ENCODE measurements at regions not wholly inside any gene's neighbourhood (a gene's known extent, or its start where the extent isn't known, plus 50 kb on each side); places are given as distances from the start of the nearest gene placed in this dataset.

DNA sequence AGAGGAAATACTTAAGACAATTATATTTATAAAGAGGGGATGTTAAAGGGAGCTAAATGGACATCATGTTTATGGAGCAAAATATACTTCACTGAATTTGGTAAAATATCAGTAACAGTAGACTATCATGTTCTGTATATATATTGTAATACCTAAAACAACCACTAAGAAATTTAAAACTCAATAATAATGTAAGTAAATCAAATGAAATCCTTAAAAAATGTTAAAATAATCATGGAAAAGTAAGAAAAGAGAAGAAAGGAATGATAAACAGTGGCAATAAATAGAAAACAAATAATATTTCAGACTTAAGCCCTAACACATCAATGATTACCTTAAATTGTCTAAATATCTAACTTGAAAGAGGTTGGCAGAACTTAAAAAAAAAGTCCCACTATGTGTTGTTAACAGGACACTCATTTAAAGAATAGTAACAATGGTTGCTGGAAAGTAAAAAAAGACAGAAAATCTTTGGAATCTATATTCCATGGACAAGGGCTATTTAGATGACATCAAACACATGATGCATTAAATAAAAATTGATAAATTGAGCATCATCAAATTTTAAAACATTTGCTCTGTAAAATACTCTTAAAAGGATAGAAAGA is 842.2 kb upstream of the MAP3K7 start:
- CTCF ChIA-PET: no interaction called here

DNA sequence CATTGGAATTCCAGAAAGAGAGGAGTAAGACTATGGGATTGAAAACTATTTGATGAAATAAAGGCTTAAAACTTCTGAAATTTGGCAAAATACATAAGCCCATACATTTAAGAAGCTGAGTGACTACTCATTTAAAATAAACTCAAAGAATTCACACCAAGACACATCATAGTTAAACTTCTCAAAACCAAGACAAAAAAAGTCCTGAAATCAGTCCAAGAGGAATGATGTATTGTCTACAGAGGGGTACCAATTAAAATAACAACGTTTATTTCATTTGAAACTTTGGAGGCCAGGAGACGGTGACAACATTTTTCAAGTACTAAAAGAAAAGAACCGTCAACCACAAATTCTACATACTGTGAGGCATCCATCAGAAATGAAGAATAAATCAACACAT is 841.4 kb upstream of the MAP3K7 start:
- no peaks in the 10 kb centered on the region for H3K27me3 ChIP-seq (replicated peaks in 2 of 5; ENCODE audit: control insufficient read depth in 4 of 5, insufficient read depth in 5 of 5, low read length in 4 of 5)
- no peak overlapping the region for H3K27ac ChIP-seq (ENCODE audit: insufficient read depth in 1 of 2, low read depth in 1 of 2, low read length in 2 of 2, poor library complexity in 1 of 2, severe bottlenecking in 2 of 2)
- no peaks in the 10 kb centered on the region for H3K4me1 ChIP-seq (ENCODE audit: control extremely low read depth in 1 of 4, control insufficient read depth in 4 of 4, insufficient read depth in 4 of 4, low read length in 3 of 4)
- WGBS (ENCODE audit: insufficient coverage): no CpG with 5 or more reads among the region's 3 CpGs
- ChIA-PET POLR2A (no interaction called here), CTCF (interaction anchor here (1.2 kb wide), 1 partner anchor 93 kb away, joined by 3 read pairs; no protein-coding TSS in a partner anchor)
- no peak overlapping the region for H3K4me3 ChIP-seq (ENCODE audit: control insufficient read depth in 1 of 7, extremely low read depth in 1 of 7, insufficient read depth in 4 of 7, low read depth in 2 of 7, low read length in 6 of 7)
- no peaks in the 10 kb centered on the region for H3K36me3 ChIP-seq (ENCODE audit: control insufficient read depth in 4 of 4, insufficient read depth in 4 of 4, low read length in 3 of 4)
- no peak for DNase-seq
- H3K9me3 ChIP-seq (ENCODE audit: control extremely low read depth in 1 of 5, control insufficient read depth in 4 of 5, insufficient read depth in 2 of 5, low read depth in 1 of 5, low read length in 4 of 5): no peaks in the 10 kb centered on the region

More for the DNA sequence above, 842.2 kb upstream of the MAP3K7 start:
- no peaks in the 10 kb centered on the region for H3K9me3 ChIP-seq (ENCODE audit: control extremely low read depth in 1 of 5, control insufficient read depth in 4 of 5, insufficient read depth in 2 of 5, low read depth in 1 of 5, low read length in 4 of 5)
- no peak overlapping the region for H3K4me3 ChIP-seq (ENCODE audit: control insufficient read depth in 1 of 7, extremely low read depth in 1 of 7, insufficient read depth in 4 of 7, low read depth in 2 of 7, low read length in 6 of 7)
- no peaks in the 10 kb centered on the region for H3K4me1 ChIP-seq (ENCODE audit: control extremely low read depth in 1 of 4, control insufficient read depth in 4 of 4, insufficient read depth in 4 of 4, low read length in 3 of 4)
- H3K27me3 ChIP-seq (replicated peaks in 2 of 5; ENCODE audit: control insufficient read depth in 4 of 5, insufficient read depth in 5 of 5, low read length in 4 of 5): no peaks in the 10 kb centered on the region
- POLR2A ChIA-PET: no interaction called here
- H3K36me3 ChIP-seq (ENCODE audit: control insufficient read depth in 4 of 4, insufficient read depth in 4 of 4, low read length in 3 of 4): no peaks in the 10 kb centered on the region
- no peak overlapping the region for H3K27ac ChIP-seq (ENCODE audit: insufficient read depth in 1 of 2, low read depth in 1 of 2, low read length in 2 of 2, poor library complexity in 1 of 2, severe bottlenecking in 2 of 2)
- DNase-seq: no peak

DNA sequence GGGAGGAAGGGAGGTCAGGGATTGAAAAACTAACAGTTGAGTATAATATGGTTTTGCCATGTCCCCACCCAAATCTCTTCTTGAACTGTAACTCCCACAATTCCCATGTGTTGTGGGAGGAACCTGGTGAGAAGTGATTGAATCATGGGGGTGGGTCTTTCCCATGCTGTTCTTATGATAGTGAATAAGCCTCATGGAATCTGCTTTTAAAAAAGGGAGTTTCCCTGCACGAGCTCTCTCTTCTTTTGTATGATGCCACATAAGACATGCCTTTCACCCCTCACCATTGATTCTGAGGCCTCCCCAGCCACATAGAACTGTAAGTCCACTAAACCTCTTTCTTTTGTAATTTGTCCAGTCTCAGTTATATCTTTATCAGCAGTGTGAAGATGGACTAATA is 833.4 kb upstream of the MAP3K7 start:
- Histone ChIP-seq H3K9me3 (ENCODE audit: control extremely low read depth in 1 of 5, control insufficient read depth in 4 of 5, insufficient read depth in 2 of 5, low read depth in 1 of 5, low read length in 4 of 5) (peaks cover 0 to 3% (median 0%) of the 10 kb centered on the region in 5 experiments), H3K27ac (ENCODE audit: insufficient read depth in 1 of 2, low read depth in 1 of 2, low read length in 2 of 2, poor library complexity in 1 of 2, severe bottlenecking in 2 of 2) (no peak overlapping the region), H3K36me3 (ENCODE audit: control insufficient read depth in 4 of 4, insufficient read depth in 4 of 4, low read length in 3 of 4) (no peaks in the 10 kb centered on the region), H3K4me1 (ENCODE audit: control extremely low read depth in 1 of 4, control insufficient read depth in 4 of 4, insufficient read depth in 4 of 4, low read length in 3 of 4) (no peaks in the 10 kb centered on the region), H3K4me3 (ENCODE audit: control insufficient read depth in 1 of 7, extremely low read depth in 1 of 7, insufficient read depth in 4 of 7, low read depth in 2 of 7, low read length in 6 of 7) (no peak overlapping the region), H3K27me3 (replicated peaks in 2 of 5; ENCODE audit: control insufficient read depth in 4 of 5, insufficient read depth in 5 of 5, low read length in 4 of 5) (no peaks in the 10 kb centered on the region)
- ChIA-PET CTCF (no interaction called here), POLR2A (interaction anchor here (0.7 kb wide), 1 partner anchor 173 kb away, joined by 3 read pairs; no protein-coding TSS in a partner anchor)
- WGBS (ENCODE audit: insufficient coverage): 100% methylated on average over 1 of the region's 1 CpG
- DNase-seq: no peak

DNA sequence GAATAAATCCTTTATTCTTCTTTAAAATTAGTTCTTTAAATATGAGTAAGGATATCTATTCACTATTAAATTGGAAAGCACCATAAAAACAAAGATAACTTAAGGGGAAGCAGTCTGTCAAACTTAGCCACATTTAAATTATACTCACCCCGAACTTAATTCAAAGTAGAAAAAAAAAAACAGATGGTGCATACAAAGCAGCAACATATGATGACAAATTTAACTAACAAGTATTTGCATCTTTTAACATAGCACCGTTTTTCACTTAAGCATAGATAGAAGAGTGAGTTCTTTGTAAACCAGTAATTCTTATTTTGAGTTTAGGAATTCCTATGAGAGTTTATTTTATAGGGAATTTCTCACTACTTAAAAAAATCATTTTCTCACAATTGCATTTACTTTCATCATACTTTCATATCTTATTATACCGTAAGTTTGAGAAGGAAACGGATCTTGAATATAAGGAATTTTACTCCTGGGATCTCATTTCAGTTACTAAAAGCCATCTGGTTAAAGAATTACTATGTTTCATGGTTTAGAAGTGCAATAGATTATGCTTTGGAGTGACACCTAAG is 828.2 kb upstream of the MAP3K7 start:
- WGBS (ENCODE audit: insufficient coverage): no CpG with 5 or more reads among the region's 4 CpGs
- Histone ChIP-seq H3K4me3 (ENCODE audit: control insufficient read depth in 1 of 7, extremely low read depth in 1 of 7, insufficient read depth in 4 of 7, low read depth in 2 of 7, low read length in 6 of 7) (no peak overlapping the region), H3K27ac (ENCODE audit: insufficient read depth in 1 of 2, low read depth in 1 of 2, low read length in 2 of 2, poor library complexity in 1 of 2, severe bottlenecking in 2 of 2) (no peak overlapping the region), H3K27me3 (replicated peaks in 2 of 5; ENCODE audit: control insufficient read depth in 4 of 5, insufficient read depth in 5 of 5, low read length in 4 of 5) (no peaks in the 10 kb centered on the region), H3K36me3 (ENCODE audit: control insufficient read depth in 4 of 4, insufficient read depth in 4 of 4, low read length in 3 of 4) (no peaks in the 10 kb centered on the region), H3K4me1 (ENCODE audit: control extremely low read depth in 1 of 4, control insufficient read depth in 4 of 4, insufficient read depth in 4 of 4, low read length in 3 of 4) (no peaks in the 10 kb centered on the region), H3K9me3 (ENCODE audit: control extremely low read depth in 1 of 5, control insufficient read depth in 4 of 5, insufficient read depth in 2 of 5, low read depth in 1 of 5, low read length in 4 of 5) (peaks cover 0 to 3% (median 0%) of the 10 kb centered on the region in 5 experiments)
- no peak for DNase-seq
- POLR2A ChIA-PET: no interaction called here
- CTCF ChIA-PET: no interaction called here

DNA sequence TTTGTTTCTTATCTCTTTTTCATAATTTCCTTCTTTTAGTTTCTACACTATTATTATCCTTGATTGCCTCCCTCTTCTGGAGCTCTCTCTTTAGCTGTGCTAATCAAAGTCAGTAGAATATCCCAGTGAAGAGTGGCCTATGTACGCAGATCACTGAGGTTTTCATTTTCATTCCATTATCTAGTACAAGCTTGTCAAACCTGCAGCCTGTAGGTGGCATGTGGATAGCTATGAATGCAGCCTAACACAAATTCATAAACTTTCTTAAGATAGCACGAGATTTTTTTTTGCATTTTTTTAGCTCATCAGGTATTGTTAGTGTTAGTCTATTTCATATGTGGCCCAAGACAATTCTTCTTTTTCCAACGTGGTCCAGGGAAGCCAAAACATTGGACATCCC is 825.7 kb upstream of the MAP3K7 start:
- ChIA-PET CTCF (no interaction called here), POLR2A (no interaction called here)
- peaks cover 0 to 2% (median 0%) of the 10 kb centered on the region in 5 experiments for H3K9me3 ChIP-seq (ENCODE audit: control extremely low read depth in 1 of 5, control insufficient read depth in 4 of 5, insufficient read depth in 2 of 5, low read depth in 1 of 5, low read length in 4 of 5)
- no peak overlapping the region for H3K27ac ChIP-seq (ENCODE audit: insufficient read depth in 1 of 2, low read depth in 1 of 2, low read length in 2 of 2, poor library complexity in 1 of 2, severe bottlenecking in 2 of 2)
- H3K36me3 ChIP-seq (ENCODE audit: control insufficient read depth in 4 of 4, insufficient read depth in 4 of 4, low read length in 3 of 4): no peaks in the 10 kb centered on the region
- H3K4me3 ChIP-seq (ENCODE audit: control insufficient read depth in 1 of 7, extremely low read depth in 1 of 7, insufficient read depth in 4 of 7, low read depth in 2 of 7, low read length in 6 of 7): no peak overlapping the region
- WGBS (ENCODE audit: insufficient coverage): no CpG with 5 or more reads among the region's 3 CpGs
- DNase-seq: no peak
- H3K4me1 ChIP-seq (ENCODE audit: control extremely low read depth in 1 of 4, control insufficient read depth in 4 of 4, insufficient read depth in 4 of 4, low read length in 3 of 4): no peaks in the 10 kb centered on the region
- H3K27me3 ChIP-seq (replicated peaks in 2 of 5; ENCODE audit: control insufficient read depth in 4 of 5, insufficient read depth in 5 of 5, low read length in 4 of 5): no peaks in the 10 kb centered on the region

DNA sequence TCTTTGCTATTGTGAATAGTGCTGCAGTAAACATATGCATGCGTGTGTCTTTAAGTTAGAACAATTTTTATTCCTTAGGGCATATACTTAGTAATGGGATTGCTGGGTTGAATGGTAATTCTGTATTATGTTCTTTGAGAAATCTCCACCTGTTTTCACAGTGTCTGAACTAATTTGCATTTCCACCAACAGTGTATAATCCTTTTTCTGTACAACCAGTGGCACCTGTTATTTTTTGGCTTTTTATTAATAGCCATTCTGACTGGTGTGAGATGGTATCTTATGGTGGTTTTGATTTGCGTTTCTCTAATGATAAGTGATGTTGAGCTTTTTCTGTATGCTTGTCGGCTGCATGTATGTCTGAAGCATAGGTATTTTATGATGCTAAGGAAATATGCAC is 820.8 kb upstream of the MAP3K7 start:
- H3K4me1 ChIP-seq (ENCODE audit: control extremely low read depth in 1 of 4, control insufficient read depth in 4 of 4, insufficient read depth in 4 of 4, low read length in 3 of 4): no peaks in the 10 kb centered on the region
- DNase-seq: no peak
- WGBS (ENCODE audit: insufficient coverage): 100% methylated on average over 3 of the region's 3 CpGs
- H3K4me3 ChIP-seq (ENCODE audit: control insufficient read depth in 1 of 7, extremely low read depth in 1 of 7, insufficient read depth in 4 of 7, low read depth in 2 of 7, low read length in 6 of 7): no peak overlapping the region
- POLR2A ChIA-PET: no interaction called here
- H3K27ac ChIP-seq (ENCODE audit: insufficient read depth in 1 of 2, low read depth in 1 of 2, low read length in 2 of 2, poor library complexity in 1 of 2, severe bottlenecking in 2 of 2): no peak overlapping the region
- no peaks in the 10 kb centered on the region for H3K27me3 ChIP-seq (replicated peaks in 2 of 5; ENCODE audit: control insufficient read depth in 4 of 5, insufficient read depth in 5 of 5, low read length in 4 of 5)
- peaks cover 0 to 4% (median 0%) of the 10 kb centered on the region in 5 experiments for H3K9me3 ChIP-seq (ENCODE audit: control extremely low read depth in 1 of 5, control insufficient read depth in 4 of 5, insufficient read depth in 2 of 5, low read depth in 1 of 5, low read length in 4 of 5)
- CTCF ChIA-PET: no interaction called here
- H3K36me3 ChIP-seq (ENCODE audit: control insufficient read depth in 4 of 4, insufficient read depth in 4 of 4, low read length in 3 of 4): no peaks in the 10 kb centered on the region

DNA sequence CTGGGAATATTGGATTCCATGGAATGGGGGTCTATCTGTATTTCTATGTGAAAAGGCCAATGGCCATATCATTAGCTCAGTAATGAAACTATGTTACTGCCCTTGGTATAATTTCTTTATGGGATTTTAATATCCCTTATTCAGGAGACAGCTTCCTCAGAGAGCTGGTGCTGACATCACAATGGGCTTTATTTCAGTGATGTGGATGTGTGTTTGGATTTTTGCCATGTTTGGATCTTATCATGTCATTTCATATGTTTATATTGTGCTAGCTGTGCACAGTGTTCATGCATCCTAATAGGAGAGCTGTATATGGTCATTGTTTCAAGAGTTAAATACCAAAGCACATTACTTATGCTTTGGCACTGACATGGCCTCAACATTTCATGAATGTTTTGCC is 806.1 kb upstream of the MAP3K7 start:
- peaks cover 0 to under 1% (median 0%) of the 10 kb centered on the region in 5 experiments for H3K9me3 ChIP-seq (ENCODE audit: control extremely low read depth in 1 of 5, control insufficient read depth in 4 of 5, insufficient read depth in 2 of 5, low read depth in 1 of 5, low read length in 4 of 5)
- ChIA-PET POLR2A (no interaction called here), CTCF (no interaction called here)
- H3K36me3 ChIP-seq (ENCODE audit: control insufficient read depth in 4 of 4, insufficient read depth in 4 of 4, low read length in 3 of 4): no peaks in the 10 kb centered on the region
- no peak for DNase-seq
- no peaks in the 10 kb centered on the region for H3K27me3 ChIP-seq (replicated peaks in 2 of 5; ENCODE audit: control insufficient read depth in 4 of 5, insufficient read depth in 5 of 5, low read length in 4 of 5)
- H3K4me3 ChIP-seq (ENCODE audit: control insufficient read depth in 1 of 7, extremely low read depth in 1 of 7, insufficient read depth in 4 of 7, low read depth in 2 of 7, low read length in 6 of 7): no peak overlapping the region
- no peak overlapping the region for H3K27ac ChIP-seq (ENCODE audit: insufficient read depth in 1 of 2, low read depth in 1 of 2, low read length in 2 of 2, poor library complexity in 1 of 2, severe bottlenecking in 2 of 2)
- no peaks in the 10 kb centered on the region for H3K4me1 ChIP-seq (ENCODE audit: control extremely low read depth in 1 of 4, control insufficient read depth in 4 of 4, insufficient read depth in 4 of 4, low read length in 3 of 4)

Measured in common myeloid progenitor, CD34-positive (primary cell).